ENCODE measurements at regions not wholly inside any gene's neighbourhood (a gene's known extent, or its start where the extent isn't known, plus 50 kb on each side); places are given as distances from the start of the nearest gene placed in this dataset.

DNA sequence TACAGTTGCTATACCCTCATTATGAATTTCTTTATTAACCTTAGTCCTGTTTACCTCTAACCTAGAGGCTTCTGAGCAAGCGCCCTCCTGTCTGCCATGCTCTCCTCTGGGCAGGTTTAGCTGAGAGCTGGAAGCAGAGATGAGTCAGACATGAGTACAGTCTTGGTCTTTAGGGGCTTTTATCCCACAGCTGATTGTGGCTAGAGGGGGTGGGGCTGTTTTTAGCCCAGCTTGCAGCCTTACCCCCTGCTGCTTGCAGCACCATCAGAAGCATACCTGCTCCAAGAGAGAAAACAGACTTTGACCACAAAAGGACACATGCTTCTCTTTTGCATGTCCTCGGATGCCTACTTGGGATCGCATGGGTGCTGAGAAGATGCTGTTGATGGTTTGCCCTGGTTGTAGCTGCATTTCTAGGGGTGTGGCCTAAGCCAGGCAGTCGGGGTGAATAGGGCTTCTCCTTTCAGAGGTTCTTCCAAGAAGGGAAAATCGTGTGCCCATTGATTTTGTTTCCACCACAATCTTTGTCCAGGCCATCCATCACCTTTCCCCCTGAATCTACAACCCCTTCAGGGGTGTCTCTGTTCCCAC is 115.0 kb upstream of the LGALSL start:
- peak; percentile 92 for DNase-seq (ENCODE audit: low read depth, low spot score)

DNA sequence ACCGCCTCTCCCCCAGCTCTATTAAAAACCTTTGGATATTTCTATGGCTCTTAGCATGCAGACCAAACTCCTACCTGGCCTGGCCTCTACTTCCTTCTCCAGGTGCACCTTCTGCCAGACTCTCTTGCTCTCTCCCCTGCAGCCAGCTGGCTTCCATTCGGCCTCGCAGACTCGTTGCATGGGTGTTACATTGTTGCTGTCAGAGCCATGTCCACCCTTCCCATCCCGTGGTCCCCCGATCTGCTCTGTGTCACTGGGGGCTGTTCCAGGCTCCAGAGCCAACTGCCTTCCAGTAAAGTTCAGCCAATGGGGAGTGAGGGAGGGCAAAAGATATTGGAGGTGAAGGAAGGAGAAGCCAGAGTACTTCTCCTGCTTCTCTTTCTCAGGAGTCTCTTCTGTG is 112.5 kb upstream of the LGALSL start:
- DNase-seq (ENCODE audit: low read depth, low spot score), result no peak

DNA sequence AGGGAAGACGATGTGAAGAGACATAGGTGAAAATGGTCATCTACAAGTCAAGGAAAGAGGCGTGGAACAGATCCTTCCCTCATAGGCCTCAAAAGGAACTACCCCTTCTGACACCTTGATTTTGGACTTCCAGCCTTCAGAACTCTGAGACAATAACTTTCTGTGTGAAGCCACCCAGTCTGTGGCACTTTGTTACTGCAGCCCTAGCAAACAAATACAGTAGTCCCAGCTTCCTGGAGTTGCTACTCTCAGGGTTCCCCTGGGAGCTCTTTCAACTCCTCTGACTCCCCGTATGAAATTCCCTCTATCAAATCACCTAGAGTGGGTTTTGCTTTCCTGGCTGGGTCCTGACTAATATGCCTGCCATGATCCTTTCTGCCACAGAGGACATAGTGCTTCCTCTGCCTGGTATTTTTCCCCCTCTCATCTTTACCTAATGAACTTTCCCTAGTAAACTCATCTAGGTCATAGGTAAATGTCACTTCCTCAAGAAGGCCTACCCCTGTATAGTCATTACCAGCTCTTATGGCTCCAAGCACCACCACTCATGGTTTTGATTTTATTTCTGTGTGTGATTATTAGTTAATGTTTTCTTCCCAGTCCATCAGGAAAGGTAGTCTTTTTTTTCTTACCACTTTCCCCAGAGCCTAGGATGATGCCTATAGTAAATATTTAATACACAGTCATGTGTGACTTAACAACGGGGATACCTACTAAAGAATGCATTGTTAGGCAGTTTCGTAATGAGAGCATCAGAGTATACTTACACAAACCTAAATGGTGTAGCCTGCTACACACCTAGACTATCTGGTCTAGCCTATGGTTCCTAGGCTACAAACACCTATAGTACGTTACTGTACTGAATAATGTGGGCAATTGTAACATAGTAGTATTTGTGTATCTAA is 111.5 kb upstream of the LGALSL start:
- DNase-seq (ENCODE audit: low read depth, low spot score), result no peak

DNA sequence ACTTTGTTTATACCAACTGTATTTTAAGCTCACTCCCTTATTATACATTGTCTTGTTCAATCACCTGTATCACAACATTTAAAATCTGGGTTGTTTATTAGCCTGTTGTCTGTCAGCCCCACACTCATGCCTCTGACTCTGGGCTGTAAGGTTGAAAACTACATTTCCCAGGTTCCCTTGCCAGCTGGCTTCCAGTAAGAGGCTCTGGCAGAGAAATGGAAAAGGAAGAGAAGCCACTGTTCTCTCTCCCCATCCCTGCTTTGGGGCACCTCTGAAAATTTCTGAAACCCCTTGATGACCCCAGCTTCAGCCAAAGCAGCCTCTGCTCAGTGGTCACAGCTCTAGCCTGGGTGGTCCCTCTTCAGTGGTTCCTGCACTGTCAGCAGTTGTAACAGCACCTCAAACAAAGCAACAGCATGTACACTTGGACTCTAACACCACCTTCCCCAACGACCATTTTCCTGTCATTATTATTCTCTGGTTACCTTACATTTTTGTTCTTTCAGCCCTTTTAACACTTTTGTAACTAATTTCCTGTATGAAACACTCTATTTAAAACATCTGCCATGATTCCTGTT is 108.9 kb upstream of the LGALSL start:
- no peak for DNase-seq (ENCODE audit: low read depth, low spot score)

DNA sequence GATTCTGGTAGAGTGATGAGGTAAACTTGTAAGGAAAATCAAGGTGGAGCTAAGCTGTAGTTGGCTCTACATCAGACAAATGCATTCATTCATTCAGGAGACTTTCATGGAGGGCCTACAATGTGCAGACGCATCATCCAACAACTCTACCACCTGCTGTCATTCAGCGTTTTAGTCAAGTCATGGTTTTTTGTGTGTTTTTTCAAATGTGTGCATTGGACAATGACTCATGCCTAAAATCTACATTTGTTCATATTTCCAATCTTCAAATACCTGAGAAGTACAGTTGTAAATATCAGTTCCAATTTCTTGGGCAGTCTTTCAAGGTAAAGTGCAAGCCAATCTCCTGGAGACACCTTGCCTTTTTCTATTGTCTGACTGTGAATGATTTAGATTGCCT is 108.0 kb upstream of the LGALSL start:
- no peak for DNase-seq (ENCODE audit: low read depth, low spot score)

DNA sequence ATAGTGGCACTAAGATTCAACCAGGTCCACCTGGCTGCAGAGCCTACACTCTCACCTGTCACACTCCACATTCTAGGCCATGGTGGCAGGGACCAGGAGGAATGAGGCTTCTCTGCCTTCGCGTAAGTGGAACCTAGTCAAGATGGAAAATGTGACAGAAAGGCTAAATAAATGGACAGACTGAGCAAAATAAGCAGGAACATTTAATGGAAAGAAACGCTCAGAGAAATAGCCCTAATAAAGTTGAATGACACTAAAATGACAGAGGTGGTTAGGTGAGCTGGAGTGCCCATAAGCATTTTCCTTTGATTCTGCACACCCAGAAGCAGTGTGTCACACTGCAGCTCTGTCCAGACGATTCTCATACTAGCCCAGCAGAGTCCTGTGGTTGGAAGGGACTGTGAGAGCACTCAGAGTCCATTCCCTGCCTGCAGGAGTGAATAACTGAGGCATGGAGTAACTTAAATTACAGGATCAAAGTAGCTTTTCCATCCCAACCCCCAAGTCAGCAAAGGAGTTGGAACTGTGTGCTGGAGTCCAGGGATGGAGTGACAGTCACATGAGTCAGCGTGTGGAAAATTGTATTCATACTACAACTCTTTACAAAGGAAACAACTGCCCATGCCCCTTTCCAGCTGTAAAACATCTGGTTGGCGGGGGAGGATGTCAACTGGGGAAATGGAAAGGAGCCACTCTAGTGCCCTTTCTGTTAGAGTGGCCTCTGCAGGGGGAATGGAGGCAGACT is 105.4 kb upstream of the LGALSL start:
- DNase-seq (ENCODE audit: low read depth, low spot score), result peak; percentile 43

DNA sequence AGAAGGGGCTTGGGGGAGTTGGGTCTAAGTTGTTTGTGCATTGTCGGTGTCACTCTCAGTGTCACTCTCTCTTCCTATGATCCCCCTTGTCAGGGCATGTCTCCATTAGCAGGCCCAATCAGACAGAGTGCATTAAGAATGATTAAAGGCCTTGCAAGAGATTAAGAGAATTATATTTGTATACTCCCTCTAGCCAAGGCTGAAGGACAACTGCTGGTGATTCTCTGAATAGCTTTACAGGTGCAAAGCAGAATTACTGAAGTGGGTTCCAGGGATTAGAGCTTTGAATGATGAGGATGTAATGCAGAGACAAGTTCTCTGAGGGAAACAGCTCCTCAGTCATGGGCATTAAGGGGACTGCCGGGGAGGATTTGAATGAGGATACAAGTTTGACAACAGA is 104.8 kb upstream of the LGALSL start:
- DNase-seq (ENCODE audit: low read depth, low spot score), result no peak

DNA sequence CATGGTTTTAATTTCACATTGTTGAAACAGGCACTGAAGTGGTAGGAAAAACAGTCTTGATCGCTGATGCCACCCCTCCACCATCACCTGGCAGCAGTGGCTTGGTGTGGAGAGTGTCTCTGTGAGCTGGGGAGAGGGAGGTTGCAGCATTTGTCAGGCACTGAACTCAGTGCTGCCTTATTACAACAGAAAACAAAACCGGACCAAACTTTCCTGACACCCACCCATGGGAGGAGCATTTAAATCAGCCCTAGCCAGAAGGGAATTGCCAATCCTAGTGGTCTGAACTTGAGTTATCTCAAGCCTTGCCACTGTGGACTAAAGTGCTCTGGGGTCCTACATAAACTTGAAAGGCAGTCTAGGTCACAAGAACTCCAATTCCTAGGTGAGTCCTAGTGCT is 103.0 kb upstream of the LGALSL start:
- DNase-seq (ENCODE audit: low read depth, low spot score), result no peak

DNA sequence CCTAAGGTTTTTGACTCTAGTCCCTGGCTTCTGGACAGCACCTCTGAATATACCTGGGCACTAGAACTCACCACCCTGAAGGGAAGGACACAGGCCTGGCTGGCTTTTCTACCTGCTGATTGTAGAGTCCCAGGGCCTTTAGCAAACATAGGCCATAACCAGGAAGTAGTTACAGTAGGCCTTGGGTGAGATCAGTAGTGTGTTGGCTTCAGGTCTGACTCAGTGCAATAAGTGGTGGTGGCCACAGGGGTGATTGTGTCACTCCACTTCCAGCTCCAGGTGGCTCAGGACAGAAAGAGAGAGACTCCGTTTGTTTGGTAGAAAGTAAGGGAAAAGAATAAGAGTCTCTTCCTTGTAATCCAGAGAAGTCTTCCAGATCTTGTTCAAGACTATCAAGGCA is 101.7 kb upstream of the LGALSL start:
- no peak for DNase-seq (ENCODE audit: low read depth, low spot score)

DNA sequence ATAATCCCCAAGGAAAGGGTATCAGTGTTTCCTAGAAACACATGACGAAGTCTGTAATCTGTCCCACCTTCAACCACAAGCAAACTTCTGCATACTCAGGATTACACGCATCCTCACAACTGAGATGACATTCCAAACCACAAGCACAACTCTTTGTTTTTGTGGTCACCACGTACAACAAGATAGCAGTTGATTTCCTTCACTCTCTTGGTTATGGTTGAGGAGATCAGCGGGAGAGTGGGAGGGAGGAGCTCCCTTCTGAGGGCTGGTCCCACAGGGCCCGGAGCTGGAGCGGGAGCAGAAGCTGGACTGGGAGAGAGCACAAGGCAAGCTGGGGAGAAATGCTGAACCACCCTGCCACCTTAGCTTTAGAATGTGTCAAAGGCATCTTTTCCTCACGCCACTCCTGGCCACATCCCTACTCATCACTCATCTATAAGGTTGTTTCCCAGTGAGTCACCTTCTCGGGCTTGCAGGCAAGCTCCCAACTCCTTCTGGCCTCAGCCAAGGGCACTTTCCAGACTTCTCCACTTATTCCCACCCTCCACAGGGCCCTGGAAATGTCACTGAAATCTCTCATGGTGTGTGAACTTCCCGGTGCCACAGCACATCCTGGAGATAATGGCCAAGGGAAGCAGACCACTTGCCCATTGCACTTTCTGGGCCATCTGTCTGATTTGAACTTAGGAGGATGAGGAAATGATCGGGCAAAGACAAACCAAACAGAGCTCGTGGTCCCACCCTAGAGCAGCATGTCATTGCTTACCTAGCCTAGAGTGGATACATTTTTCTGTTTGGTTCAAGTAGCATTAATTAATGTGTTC is 98.9 kb upstream of the LGALSL start:
- DNase-seq (ENCODE audit: low read depth, low spot score), result peak; percentile 86

DNA sequence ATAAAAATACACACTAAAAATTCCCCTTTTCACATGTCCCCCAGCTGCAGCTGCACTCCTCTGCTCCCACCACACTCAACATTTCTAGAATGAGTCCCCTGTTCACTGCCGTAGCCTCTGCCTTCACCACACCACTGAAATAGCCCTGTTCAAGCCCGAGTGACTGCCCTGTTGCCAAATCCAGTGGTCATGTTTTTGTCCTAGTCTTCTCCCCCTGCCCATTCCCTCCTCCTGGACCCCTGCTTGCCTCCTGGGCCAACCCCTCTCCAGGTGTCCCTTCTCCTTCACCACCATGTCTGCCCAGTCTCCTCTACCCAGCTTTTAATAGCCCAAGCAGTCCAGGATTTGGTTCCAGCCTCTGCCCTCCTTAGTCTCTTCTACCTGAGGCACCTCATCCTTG is 97.1 kb upstream of the LGALSL start:
- no peak for DNase-seq (ENCODE audit: low read depth, low spot score)

DNA sequence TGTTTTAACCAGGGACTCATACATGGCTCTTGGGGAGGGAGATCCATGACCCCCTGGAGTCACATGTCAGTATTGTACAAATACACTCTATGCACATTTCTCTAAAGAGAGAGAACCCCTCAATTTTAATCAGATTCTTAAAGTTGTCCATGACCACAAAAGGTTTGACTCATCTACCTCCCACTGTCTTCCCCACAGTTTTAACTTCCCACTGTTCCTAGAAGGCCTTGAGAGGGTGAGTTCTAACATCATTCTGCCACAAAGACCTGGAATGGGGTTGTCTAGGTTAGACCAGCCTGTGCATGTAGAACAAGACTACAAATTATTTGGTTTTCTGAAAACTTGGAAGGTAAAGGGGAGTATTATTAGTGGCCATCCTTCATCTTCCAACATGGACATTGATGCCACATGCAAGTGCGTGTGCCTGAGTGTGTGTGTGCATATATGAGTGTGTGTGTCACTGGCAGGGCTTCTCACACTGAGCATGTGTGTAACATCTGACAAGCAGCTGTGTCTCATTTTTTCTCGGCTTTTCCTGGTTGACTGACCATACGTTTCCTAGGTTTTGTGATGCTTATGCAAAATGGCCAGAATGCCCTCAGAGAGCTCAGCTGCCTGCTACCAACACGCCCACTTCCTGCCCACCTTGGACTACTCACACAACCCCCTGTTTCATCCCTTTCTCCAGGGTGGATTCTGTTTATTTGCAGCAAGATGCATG is 94.6 kb upstream of the LGALSL start:
- DNase-seq (ENCODE audit: low read depth, low spot score), result peak; percentile 33

DNA sequence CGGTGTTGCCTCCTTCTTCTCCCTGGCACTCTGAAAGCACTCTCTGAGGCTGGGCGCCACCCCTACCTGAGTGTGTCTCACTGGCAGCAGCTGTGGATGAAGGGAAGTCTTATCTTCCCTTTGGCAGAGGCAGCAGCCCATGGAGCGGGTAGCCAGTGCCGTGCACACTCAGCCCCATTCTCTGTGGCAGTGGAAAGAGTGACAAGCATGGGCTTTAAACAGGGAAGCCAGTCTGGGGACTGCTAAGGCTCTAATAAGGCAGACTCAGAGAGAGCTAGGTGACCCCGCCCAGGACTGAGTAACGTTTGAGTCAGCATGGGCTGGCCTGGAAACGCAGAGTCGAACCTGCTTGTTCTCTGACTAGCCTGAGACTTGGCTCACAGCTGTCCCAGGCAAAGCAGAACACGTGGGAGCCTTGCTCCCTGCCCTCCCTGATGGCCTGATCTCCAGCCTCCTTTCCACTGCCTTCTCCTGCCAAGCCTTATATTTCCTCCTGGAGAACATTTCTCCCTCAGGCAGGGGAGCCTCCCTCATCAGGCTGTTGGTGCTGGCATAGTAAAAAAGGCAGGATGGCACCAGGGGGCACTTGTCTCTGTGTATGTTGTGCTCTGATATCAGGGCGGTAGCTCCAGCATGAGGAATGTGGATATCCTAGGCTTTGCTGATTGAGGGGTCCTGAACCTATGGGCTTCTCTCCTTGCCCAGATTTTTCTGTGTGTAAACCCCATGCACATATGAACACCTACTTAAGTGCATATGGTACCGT is 93.9 kb upstream of the LGALSL start:
- peak; percentile 94 for DNase-seq (ENCODE audit: low read depth, low spot score)

DNA sequence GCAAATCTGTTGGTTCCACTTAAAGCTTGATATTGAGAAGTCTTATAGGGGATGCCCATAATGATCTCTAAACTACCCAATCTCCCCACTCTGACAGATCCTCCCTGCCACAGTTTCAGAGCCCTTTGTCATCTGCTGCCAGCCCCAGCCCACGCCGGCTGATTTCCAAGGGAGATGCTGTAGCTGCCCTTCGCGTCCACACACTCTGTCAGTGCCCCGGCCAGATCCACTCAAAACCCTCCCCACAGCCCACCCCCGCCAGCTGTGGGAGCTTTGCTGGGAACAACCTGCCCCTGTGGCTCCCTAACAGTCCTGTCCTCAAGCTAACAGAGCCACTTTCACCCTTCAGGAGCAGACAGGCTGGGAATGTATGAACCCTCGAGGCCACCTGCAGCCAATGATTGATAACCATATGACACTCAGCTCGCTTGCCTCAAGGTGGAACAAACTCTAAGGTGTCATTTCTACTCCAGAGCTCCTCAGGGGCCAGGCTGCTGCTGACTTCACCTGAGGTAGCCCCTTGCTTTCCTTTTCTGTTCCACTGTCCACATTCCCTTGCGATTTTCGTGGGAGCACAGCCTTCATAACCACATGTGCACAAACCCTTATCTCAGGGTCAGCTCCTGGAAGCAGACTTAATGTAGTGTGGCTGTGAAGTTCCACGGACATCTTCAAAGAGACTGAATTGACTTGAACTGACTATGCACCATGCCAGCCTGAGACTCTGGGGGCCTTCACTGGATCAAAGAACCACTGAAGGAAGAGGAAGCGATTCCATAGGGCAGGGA is 92.6 kb upstream of the LGALSL start:
- no peak for DNase-seq (ENCODE audit: low read depth, low spot score)

DNA sequence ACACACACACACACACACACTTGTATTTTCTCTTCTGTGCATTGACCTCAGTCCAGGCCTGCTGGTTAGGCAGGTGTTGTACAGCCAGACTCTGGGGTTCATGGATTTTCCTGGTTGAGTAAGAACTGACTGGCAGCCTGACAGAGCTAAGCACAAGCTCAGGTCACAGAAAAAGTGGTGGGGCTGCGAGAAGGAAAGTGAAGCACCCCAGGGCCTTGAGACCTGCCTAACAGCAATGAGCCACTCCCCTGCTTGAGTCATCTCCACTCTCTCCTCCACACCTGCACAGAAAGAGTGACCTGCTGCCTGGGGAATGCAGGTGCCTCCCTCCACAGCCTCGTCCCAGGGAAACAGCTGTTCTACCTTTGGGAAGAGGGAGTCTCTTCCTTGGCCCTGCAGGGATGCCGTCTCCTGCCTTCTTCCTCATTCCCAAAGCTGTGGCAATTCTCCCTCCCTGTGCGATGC is 91.4 kb upstream of the LGALSL start:
- no peak for DNase-seq (ENCODE audit: low read depth, low spot score)

DNA sequence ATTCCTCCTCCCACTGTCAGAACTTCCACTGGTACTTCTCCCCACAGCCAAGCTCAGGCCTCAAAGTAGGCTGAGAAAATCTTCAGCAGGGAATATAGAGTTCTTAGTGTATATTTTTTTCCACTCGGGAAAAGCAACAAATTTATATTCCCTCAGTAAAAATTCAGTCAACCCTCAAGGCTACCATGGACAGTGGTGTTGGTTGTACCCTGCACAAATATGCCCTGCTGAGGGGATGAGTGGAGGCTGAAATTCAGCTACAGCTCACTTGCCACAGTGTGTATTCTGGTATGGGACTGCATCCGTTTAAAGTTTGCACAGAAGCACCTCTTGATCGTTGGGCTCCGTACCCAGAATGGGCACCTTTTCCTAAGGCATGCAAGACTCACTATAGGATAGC is 90.8 kb upstream of the LGALSL start:
- no peak for DNase-seq (ENCODE audit: low read depth, low spot score)

DNA sequence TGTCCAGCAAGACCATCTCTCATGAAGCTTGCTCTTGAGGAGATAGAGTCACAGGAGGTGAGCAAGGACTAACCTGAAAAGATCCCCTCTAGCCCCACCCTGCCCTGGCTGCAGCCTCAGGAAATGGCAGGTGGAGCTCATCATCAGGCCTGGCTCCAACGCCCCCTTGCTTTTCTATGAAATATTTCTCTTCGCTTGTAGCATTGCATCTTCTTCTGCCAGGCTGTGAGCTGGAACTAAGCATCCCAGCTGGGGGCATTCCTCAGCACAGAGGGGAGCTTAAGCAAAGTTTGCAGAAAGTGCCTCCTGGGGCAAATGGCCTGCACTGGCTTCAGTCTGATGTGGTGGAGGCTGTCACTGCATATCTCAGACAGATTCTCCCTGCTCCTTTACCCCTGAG is 90.1 kb upstream of the LGALSL start:
- DNase-seq (ENCODE audit: low read depth, low spot score), result no peak

DNA sequence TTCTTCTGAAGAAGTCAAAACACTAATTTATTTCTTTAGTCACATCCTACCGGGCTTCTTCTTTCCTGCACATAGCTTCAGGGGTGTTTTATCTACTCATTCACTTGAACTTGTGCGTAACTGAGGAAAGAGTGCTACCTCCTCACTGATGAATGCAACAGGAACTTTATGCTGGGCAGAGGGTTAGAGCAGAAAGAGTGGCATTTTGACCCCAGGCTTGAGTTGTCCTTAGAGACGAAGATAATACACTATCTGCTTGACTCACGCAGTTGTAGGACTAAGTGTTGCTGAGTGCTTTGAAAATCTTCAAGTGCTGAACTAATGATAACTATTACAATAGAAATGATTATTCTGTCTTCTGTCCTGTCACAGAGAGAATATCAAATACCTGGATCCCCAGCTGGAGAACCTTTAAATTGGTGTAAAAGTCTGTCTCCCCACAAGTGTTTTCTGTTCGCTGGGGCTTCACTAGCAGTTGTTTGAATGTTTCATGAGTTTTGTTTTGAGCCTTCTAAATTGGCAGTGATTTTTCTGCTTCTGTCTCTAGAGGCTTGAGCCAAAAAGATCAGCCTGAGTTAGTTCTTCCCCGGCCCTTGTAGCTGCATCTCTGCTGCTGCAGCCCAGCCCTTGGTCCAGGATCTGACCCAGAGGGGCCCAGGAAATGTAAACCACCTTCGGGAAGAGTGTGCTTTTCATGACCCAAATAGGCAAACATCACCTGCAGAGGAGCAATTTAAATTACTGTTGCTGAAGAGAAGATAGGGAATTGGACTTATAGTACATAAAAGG is 86.3 kb upstream of the LGALSL start:
- no peak for DNase-seq (ENCODE audit: low read depth, low spot score)
